ENCODE measurements at regions not wholly inside any gene's neighbourhood (a gene's known extent, or its start where the extent isn't known, plus 50 kb on each side); places are given as distances from the start of the nearest gene placed in this dataset.

DNA sequence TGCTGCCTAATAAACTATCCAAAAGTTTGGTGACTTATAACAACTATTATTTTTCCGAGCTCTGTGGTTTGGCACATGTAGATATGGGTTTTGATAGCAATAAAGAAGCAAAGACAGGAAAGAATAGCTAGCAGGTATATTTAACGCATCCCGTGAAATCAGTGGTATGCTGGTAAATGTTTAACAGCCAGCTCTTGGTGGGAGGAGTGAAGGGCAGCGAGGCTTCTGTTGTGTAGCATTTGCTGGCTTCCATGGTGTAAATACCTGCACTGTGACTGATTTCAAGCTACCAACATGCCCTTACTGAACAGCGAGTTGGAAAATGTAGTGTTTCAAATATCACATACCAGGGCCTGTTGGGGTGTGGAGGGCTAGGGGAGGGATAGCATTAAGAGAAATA lies 291.0 kb downstream of the PRDM2 start:
- TF ChIP-seq, protein P1, sequence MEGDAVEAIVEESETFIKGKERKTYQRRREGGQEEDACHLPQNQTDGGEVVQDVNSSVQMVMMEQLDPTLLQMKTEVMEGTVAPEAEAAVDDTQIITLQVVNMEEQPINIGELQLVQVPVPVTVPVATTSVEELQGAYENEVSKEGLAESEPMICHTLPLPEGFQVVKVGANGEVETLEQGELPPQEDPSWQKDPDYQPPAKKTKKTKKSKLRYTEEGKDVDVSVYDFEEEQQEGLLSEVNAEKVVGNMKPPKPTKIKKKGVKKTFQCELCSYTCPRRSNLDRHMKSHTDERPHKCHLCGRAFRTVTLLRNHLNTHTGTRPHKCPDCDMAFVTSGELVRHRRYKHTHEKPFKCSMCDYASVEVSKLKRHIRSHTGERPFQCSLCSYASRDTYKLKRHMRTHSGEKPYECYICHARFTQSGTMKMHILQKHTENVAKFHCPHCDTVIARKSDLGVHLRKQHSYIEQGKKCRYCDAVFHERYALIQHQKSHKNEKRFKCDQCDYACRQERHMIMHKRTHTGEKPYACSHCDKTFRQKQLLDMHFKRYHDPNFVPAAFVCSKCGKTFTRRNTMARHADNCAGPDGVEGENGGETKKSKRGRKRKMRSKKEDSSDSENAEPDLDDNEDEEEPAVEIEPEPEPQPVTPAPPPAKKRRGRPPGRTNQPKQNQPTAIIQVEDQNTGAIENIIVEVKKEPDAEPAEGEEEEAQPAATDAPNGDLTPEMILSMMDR (IDR thresholded peaks at IDR 0.05; ENCODE audit: extremely low read depth, insufficient read depth, missing control alignments), result no peak
- in situ Hi-C loops (cut with MboI; ENCODE audit: low pct_unique_long_range_greater_than_20kb, low sequenced_read_pairs, unreplicated experiment), result no loop called here
- DNase-seq (ENCODE audit: low spot score), result no peak

DNA sequence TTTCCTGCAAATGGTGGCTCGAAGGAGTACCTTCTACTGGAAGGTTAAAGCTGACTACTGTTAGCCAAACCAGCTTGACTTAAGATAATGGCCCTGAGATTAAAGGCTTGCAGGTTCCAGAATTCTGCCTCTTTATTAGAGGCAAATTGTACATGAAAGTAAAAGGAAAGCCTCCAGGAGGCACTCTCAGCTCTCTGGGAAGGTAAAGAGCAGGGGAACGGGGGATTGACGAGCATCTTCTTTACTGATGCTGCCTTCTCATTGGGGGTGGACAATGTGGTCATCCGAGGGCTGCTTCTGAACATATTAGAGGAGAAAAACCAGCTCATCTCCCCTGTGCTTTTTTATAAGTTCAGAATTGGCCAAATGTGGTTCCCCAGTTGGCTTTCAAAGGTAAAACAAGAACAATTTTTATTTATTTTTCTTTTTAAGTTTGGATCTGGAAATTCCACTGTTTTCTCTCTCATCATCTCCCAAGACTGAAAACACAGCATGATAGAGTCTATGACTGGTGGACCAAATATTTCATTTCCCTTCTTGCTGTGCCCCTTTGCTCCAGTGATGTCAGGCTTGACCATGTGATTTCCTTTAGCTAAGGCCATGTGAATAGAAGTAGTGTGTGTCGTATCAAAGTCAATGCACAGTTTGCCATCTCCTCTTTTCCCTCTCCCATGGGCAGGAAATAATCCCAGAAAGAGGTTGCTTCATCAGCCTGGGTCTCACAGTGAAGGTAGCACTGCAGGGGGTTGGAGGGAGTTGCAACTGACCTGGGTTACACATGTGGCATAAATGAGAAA lies 292.7 kb downstream of the PRDM2 start:
- in situ Hi-C loops (cut with MboI; ENCODE audit: low pct_unique_long_range_greater_than_20kb, low sequenced_read_pairs, unreplicated experiment), result no loop called here
- no peak for DNase-seq (ENCODE audit: low spot score)
- TF ChIP-seq, protein P1 (IDR thresholded peaks at IDR 0.05; ENCODE audit: extremely low read depth, insufficient read depth, missing control alignments), result no peak

DNA sequence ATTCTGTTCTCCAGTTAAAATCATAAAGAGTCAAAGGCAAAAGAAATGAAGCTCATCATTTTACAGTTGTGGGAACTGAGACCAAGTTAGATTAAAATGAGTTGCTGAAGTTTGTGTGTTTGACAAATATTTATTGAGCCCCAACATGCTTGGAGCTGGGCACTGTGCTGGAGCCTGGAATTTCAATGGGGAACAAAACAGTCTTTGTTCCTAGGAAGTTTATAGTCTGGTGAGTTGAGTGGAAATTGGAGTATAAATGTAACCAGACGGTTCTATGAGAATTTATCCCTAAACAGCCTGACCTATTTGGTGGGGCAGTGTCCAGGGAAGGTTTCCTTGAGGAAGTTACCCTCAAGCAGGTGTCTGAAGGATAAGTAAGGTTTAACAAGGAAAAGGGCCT lies 294.4 kb downstream of the PRDM2 start:
- in situ Hi-C loops (cut with MboI; ENCODE audit: low pct_unique_long_range_greater_than_20kb, low sequenced_read_pairs, unreplicated experiment), result no loop called here
- TF ChIP-seq, protein P1 (IDR thresholded peaks at IDR 0.05; ENCODE audit: extremely low read depth, insufficient read depth, missing control alignments), result no peak
- DNase-seq (ENCODE audit: low spot score), result no peak

DNA sequence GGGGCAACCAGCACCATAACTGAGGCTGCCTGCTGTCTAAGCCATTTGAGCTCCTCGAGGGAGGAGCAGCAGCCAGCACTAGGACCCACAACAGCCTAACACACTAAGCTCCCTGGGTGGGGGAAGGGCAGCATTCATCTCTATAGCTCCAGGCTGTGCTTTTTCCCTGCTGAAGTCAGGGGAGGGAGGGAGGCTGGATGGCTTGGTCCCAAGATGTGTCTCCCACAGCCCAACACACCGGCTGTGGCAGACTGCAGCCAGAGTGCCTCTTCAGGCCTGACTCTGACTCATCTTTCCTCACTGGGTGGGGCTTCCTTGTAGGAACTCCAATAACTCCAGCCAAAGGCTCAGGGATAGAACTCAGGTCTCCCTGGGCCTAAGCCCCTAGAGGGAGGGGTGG lies 296.3 kb downstream of the PRDM2 start:
- in situ Hi-C loops (cut with MboI; ENCODE audit: low pct_unique_long_range_greater_than_20kb, low sequenced_read_pairs, unreplicated experiment), result no loop called here
- TF ChIP-seq, protein P1 (IDR thresholded peaks at IDR 0.05; ENCODE audit: extremely low read depth, insufficient read depth, missing control alignments), result no peak
- DNase-seq (ENCODE audit: low spot score), result no peak

DNA sequence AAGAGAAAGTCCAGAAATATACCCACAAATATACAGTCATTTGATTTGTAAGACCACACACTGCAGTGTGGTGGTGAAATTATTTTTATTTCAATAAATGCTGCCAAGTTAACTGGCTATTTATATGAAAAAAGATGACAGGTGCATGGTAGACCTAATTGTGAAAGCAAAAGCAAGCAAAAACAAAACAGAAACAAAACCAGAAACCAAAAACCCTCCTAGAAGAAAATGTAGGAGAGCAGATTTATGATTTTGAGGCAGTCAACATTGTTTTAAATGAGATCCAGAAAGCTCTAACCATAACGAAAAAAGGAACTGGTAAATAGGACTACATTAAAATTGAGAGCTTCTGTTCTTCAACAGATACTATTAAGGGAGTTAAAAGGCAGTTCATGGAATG lies 303.6 kb downstream of the PRDM2 start:
- in situ Hi-C loops (cut with MboI; ENCODE audit: low pct_unique_long_range_greater_than_20kb, low sequenced_read_pairs, unreplicated experiment), result no loop called here
- no peak for DNase-seq (ENCODE audit: low spot score)
- TF ChIP-seq, protein P1 (IDR thresholded peaks at IDR 0.05; ENCODE audit: extremely low read depth, insufficient read depth, missing control alignments), result no peak

DNA sequence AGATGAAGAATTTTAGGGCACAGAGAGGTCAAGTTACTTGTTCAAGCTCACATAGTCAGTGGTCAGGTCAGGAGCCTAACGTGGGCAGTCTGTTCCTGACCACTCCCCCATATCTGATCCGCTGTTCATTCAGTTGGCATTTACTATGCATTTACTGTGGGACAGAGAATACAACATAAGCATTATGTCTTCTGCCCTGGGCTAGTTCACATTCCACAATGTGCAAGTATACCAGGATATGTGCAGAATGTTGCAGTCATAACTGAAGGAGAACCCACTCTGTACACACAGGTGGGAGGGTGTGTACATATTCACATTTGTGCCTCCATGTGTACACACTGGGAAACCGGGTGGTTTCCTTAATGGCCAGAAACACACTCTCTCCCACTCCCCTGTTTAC lies 309.6 kb downstream of the PRDM2 start:
- in situ Hi-C loops (cut with MboI; ENCODE audit: low pct_unique_long_range_greater_than_20kb, low sequenced_read_pairs, unreplicated experiment), result no loop called here
- no peak for DNase-seq (ENCODE audit: low spot score)
- TF ChIP-seq, protein P1 (IDR thresholded peaks at IDR 0.05; ENCODE audit: extremely low read depth, insufficient read depth, missing control alignments), result no peak

All from GM13977 (cell line).